PC-3 (cell line): ENCODE measurements at regions not wholly inside any gene's neighbourhood (a gene's known extent, or its start where the extent isn't known, plus 50 kb on each side); places are given as distances from the start of the nearest gene placed in this dataset.

Source experiments
- ATAC-seq: fragments of 200-7000 bp; cut with Tn5 transposase; 2 replicates; pipeline ENCODE4 v1.9.1; 2020; ENCODE audit warnings: mild to moderate bottlenecking, moderate library complexity
- BruUV-seq: library from RNA; stranded (reverse); fragments of 400-500 nt; replicated peaks from 2 replicates; lab custom pipeline; 2021; lab: Mats Ljungman, UMichigan
- CTCF ChIA-PET: fragments of 300-600 bp; sonication (Branson Sonifier 250); formaldehyde crosslinking; loops from one replicate; lab custom pipeline; 2022; ENCODE audit warnings: antibody characterized with exemption; lab: Charles Lee
- POLR2A ChIA-PET: fragments of 300-600 bp; sonication (Branson Sonifier 250); formaldehyde crosslinking; loops from one replicate; lab custom pipeline; 2022; ENCODE audit warnings: antibody characterized with exemption; ENCODE audit not compliant: unreplicated experiment; lab: Charles Lee
- DNase-seq: peaks from one replicate; pipeline ENCODE4 v3.0.0-alpha.2; 2015
- H2AFZ ChIP-seq: fragments of 300-600 bp; sonication (generic); 2 replicates; pipeline ENCODE4 v1.6.0; 2016; ENCODE audit warnings: antibody characterized with exemption, low read length
- H3F3A ChIP-seq: fragments of 300-600 bp; sonication (generic); one replicate; pipeline ENCODE4 v1.6.0; 2017; ENCODE audit warnings: antibody characterized with exemption, low read length, control low read depth, mild to moderate bottlenecking; ENCODE audit not compliant: unreplicated experiment
- H3K27ac ChIP-seq: fragments of 300-600 bp; sonication (generic); 2 replicates; pipeline ENCODE4 v1.5.1; 2016; ENCODE audit warnings: mild to moderate bottlenecking, low read length
- H3K27me3 ChIP-seq: fragments of 300-600 bp; sonication (generic); 2 replicates; pipeline ENCODE4 v1.6.1; 2016; ENCODE audit warnings: low read length, mixed read lengths
- H3K36me3 ChIP-seq: fragments of 300-600 bp; sonication (generic); 2 replicates; pipeline ENCODE4 v1.6.1; 2016; ENCODE audit warnings: low read depth, mixed run types, low read length, mixed read lengths
- H3K4me1 ChIP-seq: fragments of 300-600 bp; sonication (generic); 2 replicates; pipeline ENCODE4 v1.5.1; 2016; ENCODE audit warnings: low read length; ENCODE audit not compliant: insufficient read depth
- H3K4me2 ChIP-seq: fragments of 300-600 bp; sonication (generic); 2 replicates; pipeline ENCODE4 v1.6.0; 2016; ENCODE audit warnings: low read length
- H3K4me3 ChIP-seq: fragments of 300-600 bp; sonication (generic); 2 replicates; pipeline ENCODE4 v1.5.1; 2016; ENCODE audit warnings: mild to moderate bottlenecking, low read length, mixed read lengths
- H3K79me2 ChIP-seq: fragments of 300-600 bp; sonication (generic); 2 replicates; pipeline ENCODE4 v1.6.1; 2017; ENCODE audit warnings: low read length, mixed read lengths
- H3K9ac ChIP-seq: fragments of 300-600 bp; sonication (generic); 2 replicates; pipeline ENCODE4 v1.6.0; 2016; ENCODE audit warnings: mild to moderate bottlenecking, low read length
- H3K9me2 ChIP-seq: fragments of 300-600 bp; sonication (generic); replicated peaks from 2 replicates; pipeline ENCODE4 v1.6.1; 2016; ENCODE audit warnings: mixed run types, low read length, mixed read lengths
- H3K9me3 ChIP-seq: fragments of 300-600 bp; sonication (generic); 2 replicates; pipeline ENCODE4 v1.6.1; 2016; ENCODE audit warnings: low read length, mixed read lengths
- H4K20me1 ChIP-seq: fragments of 300-600 bp; sonication (generic); 2 replicates; pipeline ENCODE4 v1.6.1; 2016; ENCODE audit warnings: low read length, mixed read lengths
- EZH2 ChIP-seq: fragments of 300-600 bp; sonication (generic); IDR thresholded peaks from one replicate; pipeline ENCODE4 v1.6.1; 2017; ENCODE audit warnings: antibody characterized with exemption, mild to moderate bottlenecking, low read length; ENCODE audit not compliant: unreplicated experiment
- EZH2phosphoT487 ChIP-seq: fragments of 300-600 bp; sonication (generic); IDR thresholded peaks from 2 replicates; pipeline ENCODE4 v1.6.1; 2018; ENCODE audit warnings: mild to moderate bottlenecking, antibody characterized with exemption, low read length, borderline replicate concordance
- intact Hi-C: fragments of 100-400 bp; cut with micrococcal nuclease; formaldehyde crosslinking; loops from 2 replicates; pipeline ENCODE4 v1.9.0; 2023
- TF ChIP-seq, protein P1 (sequence below): fragments of 300-600 bp; sonication (generic); conservative IDR thresholded peaks from 2 replicates; pipeline ENCODE4 v1.5.1; 2017; ENCODE audit warnings: antibody characterized with exemption, low read depth, mild to moderate bottlenecking, low read length

DNA sequence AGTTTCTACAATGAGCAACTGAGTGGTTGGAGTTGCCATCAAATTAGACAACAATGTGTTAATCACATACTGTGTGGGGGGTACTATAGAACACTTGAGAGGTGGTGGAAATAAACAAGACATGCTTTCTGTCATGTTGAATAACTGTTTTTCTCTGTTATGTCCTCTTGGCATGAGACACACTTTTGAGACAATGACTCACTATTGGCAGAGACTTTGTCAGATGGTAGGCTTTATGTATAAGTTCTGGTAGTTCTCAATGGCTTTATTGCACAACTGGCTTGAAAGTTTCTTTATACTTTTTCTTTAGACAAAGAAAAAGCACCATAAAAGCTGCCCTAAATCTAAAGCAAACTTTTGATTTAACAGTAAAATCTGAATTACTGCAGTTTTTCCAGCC is 578.7 kb downstream of the ADCYAP1 start:
- TF ChIP-seq, protein P1, sequence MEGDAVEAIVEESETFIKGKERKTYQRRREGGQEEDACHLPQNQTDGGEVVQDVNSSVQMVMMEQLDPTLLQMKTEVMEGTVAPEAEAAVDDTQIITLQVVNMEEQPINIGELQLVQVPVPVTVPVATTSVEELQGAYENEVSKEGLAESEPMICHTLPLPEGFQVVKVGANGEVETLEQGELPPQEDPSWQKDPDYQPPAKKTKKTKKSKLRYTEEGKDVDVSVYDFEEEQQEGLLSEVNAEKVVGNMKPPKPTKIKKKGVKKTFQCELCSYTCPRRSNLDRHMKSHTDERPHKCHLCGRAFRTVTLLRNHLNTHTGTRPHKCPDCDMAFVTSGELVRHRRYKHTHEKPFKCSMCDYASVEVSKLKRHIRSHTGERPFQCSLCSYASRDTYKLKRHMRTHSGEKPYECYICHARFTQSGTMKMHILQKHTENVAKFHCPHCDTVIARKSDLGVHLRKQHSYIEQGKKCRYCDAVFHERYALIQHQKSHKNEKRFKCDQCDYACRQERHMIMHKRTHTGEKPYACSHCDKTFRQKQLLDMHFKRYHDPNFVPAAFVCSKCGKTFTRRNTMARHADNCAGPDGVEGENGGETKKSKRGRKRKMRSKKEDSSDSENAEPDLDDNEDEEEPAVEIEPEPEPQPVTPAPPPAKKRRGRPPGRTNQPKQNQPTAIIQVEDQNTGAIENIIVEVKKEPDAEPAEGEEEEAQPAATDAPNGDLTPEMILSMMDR: no peak
- TF ChIP-seq EZH2phosphoT487 (no peak), EZH2 (no peak)
- Histone ChIP-seq H3F3A (no peaks in the 10 kb centered on the region), H3K4me1 (no peaks in the 10 kb centered on the region), H3K36me3 (no peaks in the 10 kb centered on the region), H2AFZ (no peak overlapping the region), H3K4me2 (no peak overlapping the region), H3K79me2 (no peaks in the 10 kb centered on the region), H3K27ac (no peak overlapping the region), H3K4me3 (no peak overlapping the region), H3K9me3 (no peaks in the 10 kb centered on the region), H3K27me3 (no peaks in the 10 kb centered on the region), H4K20me1 (no peaks in the 10 kb centered on the region), H3K9me2 (no peaks in the 10 kb centered on the region), H3K9ac (no peak overlapping the region)
- DNase-seq (peak; percentile 59), ATAC-seq (peak; percentile 22; the same call in 1 of the 2 replicates)
- intact Hi-C loops: no loop called here
- BruUV-seq: no TSS peak
- ChIA-PET CTCF (no interaction called here), POLR2A (no interaction called here)

- no peak overlapping the region for H3K4me2 ChIP-seq
- no peak for TF ChIP-seq EZH2phosphoT487
- TF ChIP-seq, protein P1: no peak
- ATAC-seq (no peak), DNase-seq (no peak)
- no peaks in the 10 kb centered on the region for H3K9me3 ChIP-seq
- no TSS peak for BruUV-seq
- H3K4me1 ChIP-seq: no peaks in the 10 kb centered on the region
- H3K9me2 ChIP-seq: no peaks in the 10 kb centered on the region
- no peak overlapping the region for H3K9ac ChIP-seq
- no peak overlapping the region for H3K4me3 ChIP-seq
- no peaks in the 10 kb centered on the region for H3K79me2 ChIP-seq
- no peaks in the 10 kb centered on the region for H3F3A ChIP-seq
- CTCF ChIA-PET: no interaction called here
- H3K27me3 ChIP-seq: no peaks in the 10 kb centered on the region
- H3K36me3 ChIP-seq: no peaks in the 10 kb centered on the region
- POLR2A ChIA-PET: no interaction called here
- no peak overlapping the region for H3K27ac ChIP-seq
- intact Hi-C loops: no loop called here
- H4K20me1 ChIP-seq: no peaks in the 10 kb centered on the region
- H2AFZ ChIP-seq: no peak overlapping the region
These were observed 582.8 kb downstream of the ADCYAP1 start for GRCh38 chr18:1487457-1487856.

GRCh38 chr18:1488394-1488793 is 583.7 kb downstream of the ADCYAP1 start:
- ChIA-PET CTCF (no interaction called here), POLR2A (no interaction called here)
- Histone ChIP-seq H3K27ac (no peak overlapping the region), H3K36me3 (no peaks in the 10 kb centered on the region), H3K9me3 (no peaks in the 10 kb centered on the region), H3K4me2 (no peak overlapping the region), H3K9me2 (no peaks in the 10 kb centered on the region), H3K79me2 (no peaks in the 10 kb centered on the region), H2AFZ (no peak overlapping the region), H4K20me1 (no peaks in the 10 kb centered on the region), H3K27me3 (no peaks in the 10 kb centered on the region), H3F3A (no peaks in the 10 kb centered on the region), H3K4me1 (no peaks in the 10 kb centered on the region), H3K4me3 (no peak overlapping the region), H3K9ac (no peak overlapping the region)
- BruUV-seq: no TSS peak
- intact Hi-C loops: no loop called here
- no peak for DNase-seq
- TF ChIP-seq EZH2phosphoT487 (no peak), EZH2 (no peak)
- TF ChIP-seq, protein P1: no peak
- ATAC-seq: no peak
